Heart left ventricle (tissue), 16 donors: ENCODE measurements at regions not wholly inside any gene's neighbourhood (a gene's known extent, or its start where the extent isn't known, plus 50 kb on each side); places are given as distances from the start of the nearest gene placed in this dataset.
A peak's percentile ranks its signal among the peaks of the same experiment; 100 is the strongest.

Source experiments
- ATAC-seq, 4 donors: fragments of 200-7000 bp; cut with Tn5 transposase; one replicate each; pipeline ENCODE4 v1.9.1; 2020 to 2022; ENCODE audit warnings: moderate library complexity in 4 of 4, mild to moderate bottlenecking in 3 of 4, moderate number of reproducible peaks in 1 of 4
- DNase-seq, 5 donors: peaks; one replicate each; pipeline ENCODE4 v3.0.0-alpha.2; 2020
- H3K27ac ChIP-seq, 12 donors: fragments of 200-600 bp; sonication (generic) in 4 of 12; one replicate each; pipeline versions ENCODE4 v1.5.0 to v1.8.0; 2016 to 2022; ENCODE audit warnings: mild to moderate bottlenecking in 2 of 12
- H3K27me3 ChIP-seq, 9 donors: fragments of 200-600 bp; sonication (generic) in 2 of 9; one replicate each; pipeline versions ENCODE4 v1.5.1 to v1.8.0; 2016 to 2022; ENCODE audit warnings: mild to moderate bottlenecking in 3 of 9
- H3K36me3 ChIP-seq, 9 donors: fragments of 200-600 bp; sonication (generic) in 2 of 9; one replicate each; pipeline versions ENCODE4 v1.5.0 to v1.8.0; 2018 to 2022; ENCODE audit warnings: mild to moderate bottlenecking in 2 of 9
- H3K4me1 ChIP-seq, 12 donors: fragments of 200-600 bp; sonication (generic) in 4 of 12; one replicate each; pipeline versions ENCODE4 v1.5.0 to v1.8.0; 2016 to 2022; ENCODE audit warnings: mild to moderate bottlenecking in 3 of 12
- H3K4me3 ChIP-seq, 12 donors: fragments of 200-600 bp; sonication (generic) in 4 of 12; one replicate each; pipeline versions ENCODE4 v1.5.0 to v1.8.0; 2017 to 2022; ENCODE audit warnings: mild to moderate bottlenecking in 9 of 12, moderate library complexity in 4 of 12
- H3K9me3 ChIP-seq, 12 donors: fragments of 200-600 bp; sonication (generic) in 4 of 12; one replicate each; pipeline versions ENCODE4 v1.5.0 to v1.8.0; 2016 to 2022; ENCODE audit warnings: mild to moderate bottlenecking in 1 of 12
- CTCF ChIP-seq, 12 donors: fragments of 200-600 bp; sonication (generic) in 4 of 12; IDR thresholded peaks; one replicate each; pipeline versions ENCODE4 v1.5.0 to v1.8.0; 2018 to 2022; ENCODE audit warnings: antibody characterized with exemption in 12 of 12, mild to moderate bottlenecking in 5 of 12
- POLR2A ChIP-seq, 2 donors: fragments of 450-650 bp; IDR thresholded peaks; one replicate each; pipeline ENCODE4 v1.6.1; 2017; ENCODE audit warnings: antibody characterized with exemption in 2 of 2, mild to moderate bottlenecking in 2 of 2, moderate library complexity in 2 of 2
- WGBS, 4 donors: extraction: QIAGEN DNeasy Blood & Tissue Kit in 2 of 4; methylation state at CpG; one replicate each; pipeline versions ENCODE4 v1.1.5 to v1.1.7; 2013 to 2018; 5-methylcytosine and 5-hydroxymethylcytosine counted together
- intact Hi-C, 10 donors: fragments of 100-400 bp; cut with DNase I; formaldehyde crosslinking; loops; one replicate each; pipeline versions ENCODE4 v1.11.1 to v1.14.2; 2022
- donor health status: ischemic (EF 13 %, LVEDD 7.1; RV severe dilation, severe dysfunction).
- donor health status: healthy with polysubstance abuse.
- donor health status: DM: no; HTN: yes; CAD: no.
- donor health status: DM: no; HTN: no; CAD: no.
- donor health status: ischemic (EF 25% LVEDD 6.9; RV normal size, moderate dysfunction).
- donor health status: ischemic (EF 25% LVEDD 5.7; RV mildly dilated, moderate dysfunction).
- donor health status: healthy.
- donor health status: DM: yes; HTN: yes; CAD: no.
- donor health status: ischemic (EF 35%, LVEDD 5.7; RV mildly dilated, moderate dysfunction).
- donor health status: nonischemic (EF 11% LVEDD 7.7; RV severe dilation, severe dysfunction).
- donor health status: DM: yes; HTN: yes; CAD: no.
- donor health status: PGD.
- donor health status: ischemic (EF 29% LVEDD 5.4; RV normal size, mild dysfunction).
- donor health status: nonischemic (EF 23%, LVEDD 6.1; RV moderate dilation, normal function).

GRCh38 chr4:63786171-63786570 is 623.1 kb downstream of the TECRL start:
- Histone ChIP-seq H3K9me3 (no peaks in the 10 kb centered on the region), H3K27ac (no peak overlapping the region), H3K27me3 (no peaks in the 10 kb centered on the region), H3K4me1 (no peaks in the 10 kb centered on the region), H3K4me3 (no peak overlapping the region), H3K36me3 (no peaks in the 10 kb centered on the region)
- TF ChIP-seq CTCF (IDR thresholded peaks at IDR 0.05) (no peak), POLR2A (IDR thresholded peaks at IDR 0.05) (no peak)
- no peak for ATAC-seq
- no peak for DNase-seq
- WGBS, 4 donors: 54 to 71% (median 60%) methylated on average over 3 of the region's 3 CpGs
- intact Hi-C loops: no loop called here

- DNase-seq (no peak), ATAC-seq (no peak)
- Histone ChIP-seq H3K4me1 (no peaks in the 10 kb centered on the region), H3K27ac (no peak overlapping the region), H3K9me3 (no peaks in the 10 kb centered on the region), H3K36me3 (no peaks in the 10 kb centered on the region), H3K4me3 (no peak overlapping the region), H3K27me3 (no peaks in the 10 kb centered on the region)
- WGBS, 4 donors: 0 to 1% (median 0%) methylated on average over 1 of the region's 1 CpG
- intact Hi-C loops: no loop called here
- TF ChIP-seq CTCF (IDR thresholded peaks at IDR 0.05): no peak
- TF ChIP-seq POLR2A (IDR thresholded peaks at IDR 0.05): no peak
Observed at GRCh38 chr4:63784822-63785221, 624.4 kb downstream of the TECRL start.

GRCh38 chr4:63777601-63778000 is 631.6 kb downstream of the TECRL start:
- 51 to 57% (median 54%) methylated on average over 3 of the region's 3 CpGs for WGBS, 4 donors
- Histone ChIP-seq H3K9me3 (no peaks in the 10 kb centered on the region), H3K27ac (no peak overlapping the region), H3K4me1 (no peaks in the 10 kb centered on the region), H3K27me3 (no peaks in the 10 kb centered on the region), H3K4me3 (no peak overlapping the region), H3K36me3 (no peaks in the 10 kb centered on the region)
- DNase-seq: no peak
- intact Hi-C loops: no loop called here
- ATAC-seq: no peak
- TF ChIP-seq POLR2A (IDR thresholded peaks at IDR 0.05): no peak
- no peak for TF ChIP-seq CTCF (IDR thresholded peaks at IDR 0.05)

GRCh38 chr4:63764400-63764799 is 644.9 kb downstream of the TECRL start:
- intact Hi-C loops: no loop called here
- ATAC-seq (peak in 1 of 4 donors; percentile 72), DNase-seq (no peak)
- Histone ChIP-seq H3K4me1 (no peaks in the 10 kb centered on the region), H3K9me3 (no peaks in the 10 kb centered on the region), H3K36me3 (no peaks in the 10 kb centered on the region), H3K27me3 (no peaks in the 10 kb centered on the region), H3K4me3 (no peak overlapping the region), H3K27ac (no peak overlapping the region)
- WGBS, 4 donors: 52 to 61% (median 55%) methylated on average over 4 of the region's 4 CpGs
- TF ChIP-seq CTCF (IDR thresholded peaks at IDR 0.05): no peak
- TF ChIP-seq POLR2A (IDR thresholded peaks at IDR 0.05): no peak
